Right atrium auricular region (tissue), 2 donors: ENCODE measurements at regions not wholly inside any gene's neighbourhood (a gene's known extent, or its start where the extent isn't known, plus 50 kb on each side); places are given as distances from the start of the nearest gene placed in this dataset.
"Not testable (repeated sequence)": the region's sequence is repeated elsewhere in the genome, so short reads cannot be mapped to it uniquely, and the experiment has no call there.

Experiments used
- DNase-seq: peaks from one replicate; pipeline ENCODE4 v3.0.0-alpha.2; 2019; ENCODE audit warnings: low spot score
- H3K27ac ChIP-seq, 2 donors: fragments of 200-600 bp; sonication (generic); 1 replicate in 1 of 2; 2 replicates in 1 of 2; pipeline ENCODE4 v1.5.1; 2016 to 2019
- H3K27me3 ChIP-seq, 2 donors: fragments of 200-600 bp; sonication (generic); one replicate each; pipeline versions ENCODE4 v1.5.1 to v1.6.0; 2017 to 2019
- H3K36me3 ChIP-seq: fragments of 200-600 bp; sonication (generic); one replicate; pipeline ENCODE4 v1.5.1; 2016
- H3K4me1 ChIP-seq, 2 donors: fragments of 200-600 bp; sonication (generic); one replicate each; pipeline versions ENCODE4 v1.5.1 to v1.6.0; 2017 to 2019
- H3K4me3 ChIP-seq, 2 donors: fragments of 200-600 bp; sonication (generic); 1 replicate in 1 of 2; 2 replicates in 1 of 2; pipeline ENCODE4 v1.5.1; 2017 to 2019; ENCODE audit warnings: mild to moderate bottlenecking in 1 of 2, moderate library complexity in 1 of 2
- H3K9me3 ChIP-seq, 2 donors: fragments of 200-600 bp; sonication (generic); one replicate each; pipeline ENCODE4 v1.5.1; 2019
- CTCF ChIP-seq, 2 donors: fragments of 200-600 bp; sonication (generic); IDR thresholded peaks; one replicate each; pipeline ENCODE4 v1.5.1; 2019; ENCODE audit warnings: antibody characterized with exemption in 2 of 2

DNA sequence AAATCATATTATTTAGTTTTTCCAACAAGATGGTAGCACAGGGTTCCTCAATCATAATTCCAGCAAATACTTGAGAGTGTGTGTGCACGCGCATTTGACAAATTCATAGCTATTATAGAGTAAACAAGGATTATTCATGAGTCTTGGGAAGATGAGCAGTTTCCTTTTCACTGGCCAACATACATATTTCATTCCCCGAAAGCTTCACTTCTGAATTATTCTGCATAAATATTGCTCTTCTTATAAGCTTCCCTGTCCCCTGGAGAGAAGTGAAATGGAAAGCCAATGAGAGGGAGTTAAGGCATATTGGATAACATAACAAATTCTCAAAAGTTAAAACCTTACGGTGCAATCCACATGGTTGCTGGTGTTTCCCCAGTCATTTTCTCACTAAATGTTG is 386.4 kb upstream of the SEMA6A start:
- Histone ChIP-seq H3K36me3 (no peaks in the 10 kb centered on the region), H3K27ac (no peak overlapping the region), H3K9me3 (no peaks in the 10 kb centered on the region), H3K4me1 (no peaks in the 10 kb centered on the region), H3K4me3 (no peak overlapping the region), H3K27me3 (no peaks in the 10 kb centered on the region)
- TF ChIP-seq CTCF (IDR thresholded peaks at IDR 0.05): no peak
- no peak for DNase-seq

DNA sequence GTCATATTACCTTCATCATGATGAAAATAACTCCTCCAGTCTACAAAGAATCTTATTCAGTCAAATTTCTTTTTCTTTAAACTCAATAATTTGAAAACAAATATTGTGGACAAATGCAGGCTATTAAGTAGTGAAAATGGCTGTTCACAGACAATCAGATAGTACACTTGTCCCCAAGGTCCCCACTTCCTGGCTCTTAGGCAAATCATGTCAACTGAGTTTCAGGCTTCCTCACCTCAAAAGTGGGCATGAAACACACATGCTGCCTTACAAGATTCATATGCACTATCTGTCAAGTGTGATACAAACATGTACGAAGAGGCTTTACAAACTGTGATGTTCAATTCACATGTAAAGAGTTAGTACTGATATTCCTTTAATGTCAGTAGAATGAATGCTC is 385.2 kb upstream of the SEMA6A start:
- Histone ChIP-seq H3K27ac (no peak overlapping the region), H3K4me1 (no peaks in the 10 kb centered on the region), H3K27me3 (no peaks in the 10 kb centered on the region), H3K36me3 (no peaks in the 10 kb centered on the region), H3K9me3 (no peaks in the 10 kb centered on the region), H3K4me3 (no peak overlapping the region)
- no peak for TF ChIP-seq CTCF (IDR thresholded peaks at IDR 0.05)
- DNase-seq: no peak

GRCh38 chr5:116953251-116953930 is 378.8 kb upstream of the SEMA6A start:
- Histone ChIP-seq H3K36me3 (no peaks in the 10 kb centered on the region), H3K27ac (no peak overlapping the region), H3K27me3 (no peaks in the 10 kb centered on the region), H3K9me3 (no peaks in the 10 kb centered on the region), H3K4me1 (no peaks in the 10 kb centered on the region), H3K4me3 (no peak overlapping the region)
- TF ChIP-seq CTCF (IDR thresholded peaks at IDR 0.05): no peak
- DNase-seq: no peak

GRCh38 chr5:116951219-116951618 is 376.6 kb upstream of the SEMA6A start:
- DNase-seq: no peak
- TF ChIP-seq CTCF (IDR thresholded peaks at IDR 0.05): no peak

GRCh38 chr5:116947691-116948528 is 373.3 kb upstream of the SEMA6A start:
- Histone ChIP-seq H3K36me3 (no peaks in the 10 kb centered on the region), H3K4me1 (no peaks in the 10 kb centered on the region), H3K9me3 (no peaks in the 10 kb centered on the region), H3K27me3 (no peaks in the 10 kb centered on the region), H3K4me3 (no peak overlapping the region), H3K27ac (no peak overlapping the region)
- no peak for DNase-seq
- TF ChIP-seq CTCF (IDR thresholded peaks at IDR 0.05): peak; percentile 39 to 80

More at GRCh38 chr5:116951219-116951618, 376.6 kb upstream of the SEMA6A start:
- no peaks in the 10 kb centered on the region for H3K36me3 ChIP-seq
- H3K4me1 ChIP-seq: no peaks in the 10 kb centered on the region
- H3K9me3 ChIP-seq: no peaks in the 10 kb centered on the region
- H3K4me3 ChIP-seq: no peak overlapping the region
- H3K27ac ChIP-seq: no peak overlapping the region
- H3K27me3 ChIP-seq: no peaks in the 10 kb centered on the region

- not testable (repeated sequence) for H3K4me3 ChIP-seq, H3K27ac ChIP-seq, H3K27me3 ChIP-seq, H3K4me1 ChIP-seq, H3K9me3 ChIP-seq, DNase-seq, H3K36me3 ChIP-seq
Observed at GRCh38 chr5:116945613-116946382, 371.2 kb upstream of the SEMA6A start.
